ENCODE measurements at regions not wholly inside any gene's neighbourhood (a gene's known extent, or its start where the extent isn't known, plus 50 kb on each side); places are given as distances from the start of the nearest gene placed in this dataset.

DNA sequence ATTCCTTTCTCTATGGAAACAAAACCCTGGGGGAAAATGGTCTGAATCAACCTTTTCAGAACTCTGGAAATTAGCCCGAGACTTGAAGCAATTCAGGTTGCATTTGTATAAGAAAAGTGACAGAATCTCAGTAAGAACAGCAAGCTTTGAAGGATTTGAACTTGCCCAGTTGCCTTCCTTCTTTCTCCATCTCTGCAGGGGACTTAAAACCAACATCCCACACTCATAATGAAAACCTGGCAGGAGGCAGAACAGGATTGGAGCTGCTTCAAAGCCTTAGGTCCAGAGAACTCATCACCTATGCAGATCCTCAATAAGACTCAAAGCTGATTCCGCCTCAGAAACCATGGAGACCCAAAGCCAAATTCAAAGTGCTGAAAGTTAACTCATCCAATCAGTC, 790.5 kb upstream of the ID2 start:
- ChIA-PET POLR2A (no interaction called here), CTCF (no interaction called here)
- H3K9me3 ChIP-seq (ENCODE audit: control insufficient read depth, insufficient read depth, low read depth, low read length): 0 out of 2 replicates have a peak, but pooled peaks cover 2% of the 10 kb centered on the region

DNA sequence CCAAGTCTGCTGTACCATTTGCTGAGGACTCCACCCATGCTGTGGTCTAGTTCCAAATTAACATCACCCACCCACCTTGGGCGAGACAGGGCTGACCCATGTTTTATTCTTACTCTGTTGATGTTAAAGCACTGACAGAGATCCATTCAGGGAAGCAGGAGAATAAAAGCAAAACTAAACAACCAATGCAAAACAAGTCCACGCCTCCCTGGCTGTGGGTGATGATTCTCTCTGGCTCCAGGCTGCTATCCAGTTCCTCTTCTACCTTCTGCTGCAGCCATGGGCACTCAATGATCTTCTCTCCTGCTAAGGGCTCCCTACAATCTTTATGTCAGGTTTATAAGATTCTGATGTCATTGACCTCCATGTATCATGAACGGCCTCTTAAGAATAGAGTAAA, 786.6 kb upstream of the ID2 start:
- H3K4me3 ChIP-seq (ENCODE audit: low read depth, low read length): no peak overlapping the region
- 0 out of 2 replicates have a peak, but pooled peaks cover 2% of the 10 kb centered on the region for H3K9me3 ChIP-seq (ENCODE audit: control insufficient read depth, insufficient read depth, low read depth, low read length)
- no peaks in the 10 kb centered on the region for H3K36me3 ChIP-seq (ENCODE audit: control insufficient read depth in 2 of 2, insufficient read depth in 1 of 2, low read length in 2 of 2)
- CTCF ChIA-PET: no interaction called here
- POLR2A ChIA-PET: no interaction called here
- H3K4me1 ChIP-seq (ENCODE audit: control insufficient read depth, insufficient read depth, low read length): no peaks in the 10 kb centered on the region
- TF ChIP-seq SETDB1 (IDR thresholded peaks at IDR 0.05; ENCODE audit: insufficient read length, low read length) (no peak), ZNF16 (tag by site-specific recombination; IDR thresholded peaks at IDR 0.05; ENCODE audit: low read depth) (no peak), ZSCAN30 (tag by site-specific recombination; IDR thresholded peaks at IDR 0.05) (no peak)
- TF ChIP-seq, protein P1, sequence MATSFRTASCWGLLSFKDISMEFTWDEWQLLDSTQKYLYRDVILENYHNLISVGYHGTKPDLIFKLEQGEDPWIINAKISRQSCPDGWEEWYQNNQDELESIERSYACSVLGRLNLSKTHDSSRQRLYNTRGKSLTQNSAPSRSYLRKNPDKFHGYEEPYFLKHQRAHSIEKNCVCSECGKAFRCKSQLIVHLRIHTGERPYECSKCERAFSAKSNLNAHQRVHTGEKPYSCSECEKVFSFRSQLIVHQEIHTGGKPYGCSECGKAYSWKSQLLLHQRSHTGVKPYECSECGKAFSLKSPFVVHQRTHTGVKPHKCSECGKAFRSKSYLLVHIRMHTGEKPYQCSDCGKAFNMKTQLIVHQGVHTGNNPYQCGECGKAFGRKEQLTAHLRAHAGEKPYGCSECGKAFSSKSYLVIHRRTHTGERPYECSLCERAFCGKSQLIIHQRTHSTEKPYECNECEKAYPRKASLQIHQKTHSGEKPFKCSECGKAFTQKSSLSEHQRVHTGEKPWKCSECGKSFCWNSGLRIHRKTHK (tag by site-specific recombination; IDR thresholded peaks at IDR 0.05): no peak
- TF ChIP-seq, protein P2, sequence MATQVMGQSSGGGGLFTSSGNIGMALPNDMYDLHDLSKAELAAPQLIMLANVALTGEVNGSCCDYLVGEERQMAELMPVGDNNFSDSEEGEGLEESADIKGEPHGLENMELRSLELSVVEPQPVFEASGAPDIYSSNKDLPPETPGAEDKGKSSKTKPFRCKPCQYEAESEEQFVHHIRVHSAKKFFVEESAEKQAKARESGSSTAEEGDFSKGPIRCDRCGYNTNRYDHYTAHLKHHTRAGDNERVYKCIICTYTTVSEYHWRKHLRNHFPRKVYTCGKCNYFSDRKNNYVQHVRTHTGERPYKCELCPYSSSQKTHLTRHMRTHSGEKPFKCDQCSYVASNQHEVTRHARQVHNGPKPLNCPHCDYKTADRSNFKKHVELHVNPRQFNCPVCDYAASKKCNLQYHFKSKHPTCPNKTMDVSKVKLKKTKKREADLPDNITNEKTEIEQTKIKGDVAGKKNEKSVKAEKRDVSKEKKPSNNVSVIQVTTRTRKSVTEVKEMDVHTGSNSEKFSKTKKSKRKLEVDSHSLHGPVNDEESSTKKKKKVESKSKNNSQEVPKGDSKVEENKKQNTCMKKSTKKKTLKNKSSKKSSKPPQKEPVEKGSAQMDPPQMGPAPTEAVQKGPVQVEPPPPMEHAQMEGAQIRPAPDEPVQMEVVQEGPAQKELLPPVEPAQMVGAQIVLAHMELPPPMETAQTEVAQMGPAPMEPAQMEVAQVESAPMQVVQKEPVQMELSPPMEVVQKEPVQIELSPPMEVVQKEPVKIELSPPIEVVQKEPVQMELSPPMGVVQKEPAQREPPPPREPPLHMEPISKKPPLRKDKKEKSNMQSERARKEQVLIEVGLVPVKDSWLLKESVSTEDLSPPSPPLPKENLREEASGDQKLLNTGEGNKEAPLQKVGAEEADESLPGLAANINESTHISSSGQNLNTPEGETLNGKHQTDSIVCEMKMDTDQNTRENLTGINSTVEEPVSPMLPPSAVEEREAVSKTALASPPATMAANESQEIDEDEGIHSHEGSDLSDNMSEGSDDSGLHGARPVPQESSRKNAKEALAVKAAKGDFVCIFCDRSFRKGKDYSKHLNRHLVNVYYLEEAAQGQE (tag by site-specific recombination; IDR thresholded peaks at IDR 0.05): no peak
- no peak overlapping the region for H3K27ac ChIP-seq (ENCODE audit: extremely low read depth, low read depth, low read length)

More for the DNA sequence above, 790.5 kb upstream of the ID2 start:
- Histone ChIP-seq H3K4me3 (ENCODE audit: low read depth, low read length) (no peak overlapping the region), H3K27ac (ENCODE audit: extremely low read depth, low read depth, low read length) (no peak overlapping the region), H3K36me3 (ENCODE audit: control insufficient read depth in 2 of 2, insufficient read depth in 1 of 2, low read length in 2 of 2) (no peaks in the 10 kb centered on the region), H3K4me1 (ENCODE audit: control insufficient read depth, insufficient read depth, low read length) (no peaks in the 10 kb centered on the region)
- TF ChIP-seq ZBTB21 (tag by site-specific recombination; IDR thresholded peaks at IDR 0.05): no peak
- TF ChIP-seq ZNF280D (tag by site-specific recombination; IDR thresholded peaks at IDR 0.05): no peak
- TF ChIP-seq ZNF677 (tag by site-specific recombination; IDR thresholded peaks at IDR 0.05): peak; percentile 73

DNA sequence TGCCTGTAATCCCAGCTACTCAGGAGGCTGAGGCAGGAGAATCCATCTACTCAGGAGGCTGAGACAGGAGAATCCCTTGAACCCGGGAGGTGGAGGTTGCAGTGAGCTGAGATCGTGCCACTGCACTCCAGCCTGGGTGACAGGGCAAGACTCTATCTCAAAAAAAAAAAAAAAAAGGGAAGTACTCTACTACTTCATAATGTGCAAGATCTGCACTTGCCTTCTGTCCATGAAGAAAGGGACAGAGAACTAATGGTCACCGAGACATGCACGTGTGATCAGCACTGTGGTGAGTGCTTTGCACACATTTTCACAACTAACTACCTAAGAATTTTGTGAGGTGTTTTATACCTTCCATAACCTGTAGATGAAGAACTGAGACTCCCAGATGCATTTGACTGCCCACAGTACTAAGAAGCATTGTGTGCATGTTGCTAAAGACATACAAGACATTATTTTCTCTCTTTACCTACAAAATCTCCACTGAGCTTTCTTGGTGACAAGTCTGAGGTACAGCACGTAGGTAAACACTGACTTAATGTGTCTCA, 784.8 kb upstream of the ID2 start:
- H3K9me3 ChIP-seq (ENCODE audit: control insufficient read depth, insufficient read depth, low read depth, low read length): no peaks in the 10 kb centered on the region
- H3K4me1 ChIP-seq (ENCODE audit: control insufficient read depth, insufficient read depth, low read length): no peaks in the 10 kb centered on the region
- CTCF ChIA-PET: no interaction called here
- POLR2A ChIA-PET: no interaction called here
- no peaks in the 10 kb centered on the region for H3K36me3 ChIP-seq (ENCODE audit: control insufficient read depth in 2 of 2, insufficient read depth in 1 of 2, low read length in 2 of 2)
- H3K4me3 ChIP-seq (ENCODE audit: low read depth, low read length): no peak overlapping the region
- no peak overlapping the region for H3K27ac ChIP-seq (ENCODE audit: extremely low read depth, low read depth, low read length)
- TF ChIP-seq ZNF157 (tag by site-specific recombination; IDR thresholded peaks at IDR 0.05) (no peak), PRDM4 (tag by site-specific recombination; IDR thresholded peaks at IDR 0.05) (no peak), ZBTB21 (tag by site-specific recombination; IDR thresholded peaks at IDR 0.05) (no peak), ZNF274 (IDR thresholded peaks at IDR 0.05; ENCODE audit: low read length) (no peak), ZNF274 (tag by site-specific recombination; IDR thresholded peaks at IDR 0.05; ENCODE audit: borderline replicate concordance) (no peak), MZF1 (tag by site-specific recombination; IDR thresholded peaks at IDR 0.05; ENCODE audit: borderline replicate concordance) (no peak), ZNF549 (tag by site-specific recombination; IDR thresholded peaks at IDR 0.05) (no peak), ZNF324 (tag by site-specific recombination; IDR thresholded peaks at IDR 0.05) (no peak), HOXD13 (CRISPR knock-in tag; IDR thresholded peaks at IDR 0.05; ENCODE audit: borderline replicate concordance) (no peak), PRDM1 (tag by site-specific recombination; IDR thresholded peaks at IDR 0.05) (no peak), ZNF433 (tag by site-specific recombination; IDR thresholded peaks at IDR 0.05; ENCODE audit: low read depth) (no peak)
